Activated CD8-positive, alpha-beta memory T cell treated with anti-CD3 and anti-CD28 coated beads, Interleukin-2, amount 10 ng/mL, durations not matched to agents 7 days and 5 days (primary cell): ENCODE measurements at regions not wholly inside any gene's neighbourhood (a gene's known extent, or its start where the extent isn't known, plus 50 kb on each side); places are given as distances from the start of the nearest gene placed in this dataset.
"Not testable (repeated sequence)": the region's sequence is repeated elsewhere in the genome, so short reads cannot be mapped to it uniquely, and the experiment has no call there.

ENCODE experiments used
- ATAC-seq: fragments of 150-1000 bp; cut with Tn5 transposase; one replicate; pipeline ENCODE4 v1.10.0; 2021; ENCODE audit warnings: moderate library complexity
- CTCF ChIA-PET: fragments of 350-600 bp; sonication (Branson Sonifier 250); formaldehyde crosslinking; loops from one replicate; lab custom pipeline; 2021; ENCODE audit warnings: antibody characterized with exemption; lab: Charles Lee
- DNase-seq: peaks from one replicate; pipeline ENCODE4 v3.0.0-alpha.2; 2020
- H3K27ac Mint-ChIP-seq: one replicate; pipeline ENCODE4 v1.8.0; 2021; ENCODE audit warnings: mild to moderate bottlenecking, mixed read lengths
- H3K27me3 Mint-ChIP-seq: one replicate; pipeline ENCODE4 v1.8.0; 2021; ENCODE audit warnings: mixed read lengths
- H3K36me3 Mint-ChIP-seq: one replicate; pipeline ENCODE4 v1.8.0; 2021; ENCODE audit warnings: mild to moderate bottlenecking, mixed read lengths
- H3K4me1 Mint-ChIP-seq: one replicate; pipeline ENCODE4 v1.8.0; 2021; ENCODE audit warnings: mixed read lengths
- H3K4me3 Mint-ChIP-seq: one replicate; pipeline ENCODE4 v1.8.0; 2021; ENCODE audit warnings: mild to moderate bottlenecking, moderate library complexity, mixed read lengths
- H3K9me3 Mint-ChIP-seq: one replicate; pipeline ENCODE4 v1.8.0; 2022; ENCODE audit warnings: low read depth, mixed read lengths

DNA sequence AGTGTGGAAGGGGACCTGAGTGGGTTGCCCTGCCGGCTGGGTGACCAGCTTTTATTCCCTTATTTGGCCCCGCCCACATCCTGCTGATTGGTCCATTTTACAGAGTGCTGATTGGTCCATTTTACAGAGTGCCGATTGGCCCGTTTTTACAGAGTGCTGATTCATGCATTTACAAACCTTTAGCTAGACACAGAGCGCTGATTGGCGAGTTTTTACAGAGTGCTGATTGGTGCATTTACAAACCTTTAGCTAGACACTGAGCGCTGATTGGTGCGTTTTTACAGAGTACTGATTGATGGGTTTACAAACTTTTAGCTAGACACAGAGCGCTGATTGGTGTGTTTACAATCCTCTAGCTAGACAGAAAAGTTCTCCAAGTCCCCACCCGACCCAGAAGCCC, 245.0 kb downstream of the MAT2B start:
- H3K36me3 Mint-ChIP-seq, H3K9me3 Mint-ChIP-seq, DNase-seq, H3K4me1 Mint-ChIP-seq, H3K27me3 Mint-ChIP-seq, ATAC-seq, H3K4me3 Mint-ChIP-seq, H3K27ac Mint-ChIP-seq, CTCF ChIA-PET: not testable (repeated sequence)

DNA sequence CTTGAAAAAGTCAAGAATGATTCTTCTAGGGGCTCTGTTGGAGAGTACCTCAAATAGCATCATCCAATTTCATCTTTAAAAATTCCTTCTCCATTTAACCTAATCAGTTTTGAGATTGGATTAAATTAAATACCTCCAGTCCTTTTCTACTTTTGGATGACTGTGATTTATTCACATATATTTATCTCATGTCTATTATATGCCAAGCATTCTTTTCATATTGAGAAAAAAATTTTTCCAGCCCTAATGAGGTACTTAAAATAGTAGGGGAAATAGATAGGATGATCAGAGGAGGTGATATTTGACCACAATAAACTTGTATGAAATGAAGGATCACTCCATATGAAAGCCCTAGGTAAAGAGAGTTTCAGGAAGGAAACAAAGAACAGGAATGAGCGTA, 250.1 kb downstream of the MAT2B start:
- Mint-ChIP-seq H3K27ac (no peak overlapping the region), H3K4me3 (no peak overlapping the region), H3K27me3 (no peaks in the 10 kb centered on the region), H3K4me1 (no peaks in the 10 kb centered on the region), H3K36me3 (no peaks in the 10 kb centered on the region), H3K9me3 (peaks cover 6% of the 10 kb centered on the region)
- CTCF ChIA-PET: no interaction called here
- no peak for ATAC-seq
- no peak for DNase-seq

DNA sequence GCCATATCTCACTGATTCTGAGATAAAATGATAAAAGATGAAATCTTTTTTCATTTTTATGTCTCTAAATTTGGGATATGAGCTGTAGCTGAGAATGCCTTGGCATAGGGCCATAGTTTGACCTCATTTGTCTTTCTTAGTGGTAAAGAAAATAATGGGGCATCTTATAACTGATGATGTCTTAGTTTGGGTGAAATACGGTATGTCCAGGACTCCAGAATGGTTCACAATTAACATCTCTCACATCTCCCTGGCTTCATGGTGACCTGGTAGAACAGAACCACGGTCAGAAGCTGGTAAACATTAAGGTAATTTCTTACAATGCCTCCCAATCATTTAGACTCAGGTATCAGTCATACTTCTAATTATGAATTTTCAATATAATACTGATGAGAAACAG, 250.8 kb downstream of the MAT2B start:
- no peak for ATAC-seq
- Mint-ChIP-seq H3K27ac (no peak overlapping the region), H3K9me3 (peaks cover 4% of the 10 kb centered on the region), H3K36me3 (no peaks in the 10 kb centered on the region), H3K4me1 (no peaks in the 10 kb centered on the region), H3K4me3 (no peak overlapping the region), H3K27me3 (no peaks in the 10 kb centered on the region)
- DNase-seq: no peak
- CTCF ChIA-PET: no interaction called here

DNA sequence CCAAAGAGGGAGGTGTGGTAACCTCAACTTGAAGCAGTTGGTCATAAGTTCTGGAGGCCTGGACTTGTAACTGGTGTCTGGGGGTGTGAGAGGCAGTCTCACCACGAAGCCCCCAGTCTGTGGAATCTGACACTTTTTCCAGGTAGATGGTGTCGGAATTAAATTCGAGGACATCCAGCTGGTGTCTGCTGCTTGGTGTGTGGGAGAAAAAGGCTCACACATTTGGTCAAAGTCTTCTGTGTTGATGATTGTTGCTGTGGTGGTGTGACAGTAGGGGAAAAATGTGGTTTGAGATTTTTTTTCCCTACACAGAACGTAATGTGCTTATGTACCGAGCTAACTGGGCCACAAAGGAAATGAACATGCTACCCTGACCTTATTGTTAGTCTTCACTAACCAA, 251.9 kb downstream of the MAT2B start:
- no peak overlapping the region for H3K27ac Mint-ChIP-seq
- H3K4me1 Mint-ChIP-seq: no peaks in the 10 kb centered on the region
- H3K9me3 Mint-ChIP-seq: peaks cover 4% of the 10 kb centered on the region
- H3K27me3 Mint-ChIP-seq: no peaks in the 10 kb centered on the region
- CTCF ChIA-PET: no interaction called here
- no peaks in the 10 kb centered on the region for H3K36me3 Mint-ChIP-seq
- DNase-seq (no peak), ATAC-seq (no peak)
- H3K4me3 Mint-ChIP-seq: no peak overlapping the region

DNA sequence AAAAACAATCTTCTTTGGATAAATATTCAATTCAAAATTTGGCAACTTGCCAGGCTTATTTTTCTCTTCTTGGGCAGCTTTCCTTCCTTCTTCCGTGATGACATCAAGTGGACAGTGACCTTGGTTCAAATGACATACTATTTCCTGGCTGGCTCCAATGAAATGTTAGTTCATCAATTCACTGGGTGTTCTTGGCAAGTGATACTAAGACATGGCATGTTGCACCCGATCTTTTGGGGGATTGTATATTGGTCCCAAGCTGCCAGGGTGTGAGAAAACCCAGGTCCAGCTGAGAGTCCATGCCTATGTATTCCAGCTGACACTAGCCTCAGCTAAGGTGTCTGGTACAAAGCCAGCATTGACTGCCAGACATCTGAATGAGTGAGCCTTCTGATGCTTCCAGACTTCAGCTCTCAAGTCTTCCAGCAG, 252.9 kb downstream of the MAT2B start:
- no peaks in the 10 kb centered on the region for H3K27me3 Mint-ChIP-seq
- ATAC-seq (no peak), DNase-seq (no peak)
- H3K4me3 Mint-ChIP-seq: no peak overlapping the region
- no peaks in the 10 kb centered on the region for H3K4me1 Mint-ChIP-seq
- peaks cover 4% of the 10 kb centered on the region for H3K9me3 Mint-ChIP-seq
- H3K36me3 Mint-ChIP-seq: no peaks in the 10 kb centered on the region
- CTCF ChIA-PET: no interaction called here
- no peak overlapping the region for H3K27ac Mint-ChIP-seq

DNA sequence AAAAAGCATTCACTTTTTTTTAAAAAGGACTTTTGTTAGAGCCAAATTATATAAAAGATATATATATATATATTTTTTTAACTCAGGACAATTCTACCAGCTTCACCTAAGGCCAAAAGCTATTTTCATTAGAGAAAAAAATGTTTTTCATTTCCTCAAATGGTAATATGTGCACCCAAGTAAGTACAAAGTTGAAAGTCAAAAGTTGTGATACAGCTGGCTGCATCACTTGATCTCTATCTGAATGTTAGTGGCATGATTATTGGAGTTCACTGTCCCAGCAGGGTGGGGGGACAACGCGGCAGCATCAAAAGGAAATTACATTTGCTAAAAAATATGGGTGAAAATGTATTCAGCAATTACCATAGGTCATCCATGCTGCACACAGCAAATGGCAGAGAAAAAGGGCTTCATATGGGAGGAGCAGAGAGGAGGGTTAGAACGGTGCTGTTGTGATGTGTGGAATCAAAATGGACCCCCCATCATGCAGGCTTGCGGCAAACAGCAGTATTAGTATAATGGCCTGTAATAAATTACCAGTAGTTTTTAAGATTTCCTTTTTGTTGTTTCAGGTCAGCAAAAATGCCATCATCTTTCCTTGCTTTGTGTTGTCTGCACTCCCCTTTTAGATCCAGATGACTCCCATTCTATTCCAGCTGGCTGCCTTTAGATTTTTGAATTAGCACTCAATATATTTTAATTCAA, 253.7 kb downstream of the MAT2B start:
- H3K4me3 Mint-ChIP-seq: no peak overlapping the region
- H3K9me3 Mint-ChIP-seq: peaks cover 4% of the 10 kb centered on the region
- CTCF ChIA-PET: no interaction called here
- H3K27me3 Mint-ChIP-seq: no peaks in the 10 kb centered on the region
- no peak overlapping the region for H3K27ac Mint-ChIP-seq
- ATAC-seq: no peak
- no peaks in the 10 kb centered on the region for H3K36me3 Mint-ChIP-seq
- no peaks in the 10 kb centered on the region for H3K4me1 Mint-ChIP-seq
- DNase-seq: no peak

DNA sequence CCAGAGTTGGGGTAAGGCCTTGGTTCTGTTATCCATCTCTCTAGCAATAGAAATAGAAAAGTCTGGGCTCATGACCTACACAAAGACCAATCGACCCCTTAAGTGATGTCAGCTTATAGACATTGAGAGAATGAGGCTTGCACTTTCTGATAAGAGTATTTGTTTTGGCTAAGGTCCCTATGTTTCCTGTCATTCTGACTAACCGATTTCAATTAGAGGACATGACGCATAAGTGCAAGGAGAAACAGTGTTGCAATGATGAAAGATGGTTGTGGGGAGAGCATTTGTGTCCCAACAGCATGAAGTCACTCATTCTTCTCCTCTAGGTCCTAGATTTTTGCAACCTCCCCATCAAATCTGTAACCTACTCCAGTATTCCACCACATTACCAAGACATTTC, 255.1 kb downstream of the MAT2B start:
- Mint-ChIP-seq H3K36me3 (no peaks in the 10 kb centered on the region), H3K4me1 (no peaks in the 10 kb centered on the region), H3K4me3 (no peak overlapping the region), H3K9me3 (peaks cover 4% of the 10 kb centered on the region), H3K27ac (no peak overlapping the region), H3K27me3 (no peaks in the 10 kb centered on the region)
- CTCF ChIA-PET: no interaction called here
- ATAC-seq: no peak
- DNase-seq: no peak

DNA sequence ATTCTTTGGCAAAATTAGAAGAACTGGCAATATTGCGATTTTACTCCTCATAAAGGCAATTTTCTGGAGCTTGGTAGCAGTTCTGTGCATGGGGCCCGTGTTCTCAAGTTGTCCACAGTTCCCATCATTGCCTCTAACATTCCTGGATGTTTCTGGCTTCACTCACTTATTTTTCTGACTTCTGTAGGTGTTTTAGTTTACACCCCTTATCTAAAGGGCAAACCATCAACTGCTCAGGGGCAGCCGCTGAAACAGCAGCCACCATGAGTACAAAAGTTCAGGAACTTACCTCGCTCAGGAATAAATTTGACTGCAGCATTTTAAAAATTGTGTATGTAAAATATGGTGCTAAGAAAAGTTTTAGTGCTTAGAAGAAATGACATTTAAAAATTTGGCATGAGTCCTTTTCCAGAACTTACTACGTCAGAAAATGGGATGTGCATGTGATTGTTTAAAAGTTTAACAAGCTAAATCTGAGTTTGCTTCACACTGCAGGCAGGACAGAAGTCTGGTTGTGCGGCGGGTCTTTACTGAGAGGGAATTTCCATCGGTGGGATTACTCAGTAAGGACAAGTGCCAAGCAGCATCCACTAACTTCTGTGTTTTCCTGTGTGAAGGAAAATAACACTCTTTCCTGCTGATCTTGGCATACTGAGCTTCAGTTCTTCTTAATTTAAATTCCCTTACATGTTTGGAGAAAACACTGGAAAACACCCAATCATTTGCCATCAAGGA, 261.7 kb downstream of the MAT2B start:
- Mint-ChIP-seq H3K4me3 (no peak overlapping the region), H3K27ac (no peak overlapping the region), H3K4me1 (no peaks in the 10 kb centered on the region), H3K36me3 (no peaks in the 10 kb centered on the region), H3K9me3 (no peaks in the 10 kb centered on the region), H3K27me3 (no peaks in the 10 kb centered on the region)
- DNase-seq: no peak
- ATAC-seq: no peak
- CTCF ChIA-PET: no interaction called here

DNA sequence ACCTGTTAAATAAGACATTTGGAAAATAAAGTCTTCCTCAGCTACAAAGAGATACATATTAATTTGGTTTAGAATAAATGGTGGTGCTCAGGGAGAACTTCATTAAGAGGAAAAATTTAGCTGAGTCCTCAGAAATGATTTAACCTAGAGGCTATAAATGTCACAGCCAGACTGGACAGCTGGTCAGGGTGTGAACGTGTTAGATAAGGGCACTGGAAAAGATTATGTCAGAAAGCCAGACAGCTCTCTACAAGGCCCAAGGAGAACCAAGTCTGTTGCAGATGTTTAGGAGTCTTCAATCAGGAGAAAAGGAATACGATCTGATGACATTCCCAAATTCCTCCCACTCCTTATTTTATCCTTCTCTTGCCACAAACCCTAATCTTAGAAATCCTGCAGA, 265.2 kb downstream of the MAT2B start:
- no peak overlapping the region for H3K4me3 Mint-ChIP-seq
- no peaks in the 10 kb centered on the region for H3K36me3 Mint-ChIP-seq
- ATAC-seq: no peak
- no peak for DNase-seq
- CTCF ChIA-PET: no interaction called here
- H3K27me3 Mint-ChIP-seq: no peaks in the 10 kb centered on the region
- H3K27ac Mint-ChIP-seq: no peak overlapping the region
- no peaks in the 10 kb centered on the region for H3K9me3 Mint-ChIP-seq
- no peaks in the 10 kb centered on the region for H3K4me1 Mint-ChIP-seq

DNA sequence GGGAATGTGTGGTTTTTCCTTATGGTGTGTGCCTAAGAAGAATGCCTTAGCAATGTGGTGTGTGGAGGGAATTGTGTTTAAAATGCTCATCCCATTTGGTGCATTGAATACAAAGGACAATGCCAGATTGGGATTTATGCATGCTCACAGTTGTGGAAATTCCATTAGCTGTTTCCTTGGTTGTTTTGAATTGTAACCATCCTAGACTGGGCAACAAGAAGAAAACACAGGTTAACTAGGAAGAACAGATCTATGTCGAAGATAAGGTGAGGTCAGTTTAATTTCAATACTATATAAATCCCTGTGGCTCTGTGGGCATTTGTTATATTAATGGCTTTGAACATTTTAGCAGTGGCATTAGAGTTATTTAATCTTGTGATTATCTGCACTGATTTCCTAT, 266.8 kb downstream of the MAT2B start:
- Mint-ChIP-seq H3K27me3 (no peaks in the 10 kb centered on the region), H3K27ac (no peak overlapping the region), H3K9me3 (no peaks in the 10 kb centered on the region), H3K36me3 (no peaks in the 10 kb centered on the region), H3K4me3 (no peak overlapping the region), H3K4me1 (no peaks in the 10 kb centered on the region)
- no peak for DNase-seq
- ATAC-seq: no peak
- CTCF ChIA-PET: no interaction called here

DNA sequence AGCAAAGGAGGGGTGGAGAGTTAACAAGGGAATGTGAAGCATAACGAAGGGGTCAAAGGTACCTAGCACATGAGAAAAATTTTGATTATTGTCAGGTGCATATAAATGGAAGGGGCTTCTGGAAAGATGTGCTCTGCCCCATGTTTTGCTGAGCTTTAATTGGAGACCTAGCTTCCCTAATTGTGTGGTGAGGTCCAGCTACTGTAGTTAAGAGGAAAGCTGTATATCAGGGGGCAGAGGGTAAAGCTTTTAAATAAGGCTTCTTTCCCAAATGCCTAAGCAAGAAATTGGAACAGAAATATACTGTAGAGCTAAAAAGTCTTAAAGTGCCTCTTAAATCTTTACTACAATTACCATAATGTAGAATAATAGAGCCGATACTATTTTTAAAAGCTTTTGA, 267.2 kb downstream of the MAT2B start:
- CTCF ChIA-PET: no interaction called here
- Mint-ChIP-seq H3K27ac (no peak overlapping the region), H3K4me3 (no peak overlapping the region), H3K27me3 (no peaks in the 10 kb centered on the region), H3K9me3 (no peaks in the 10 kb centered on the region), H3K36me3 (no peaks in the 10 kb centered on the region), H3K4me1 (no peaks in the 10 kb centered on the region)
- ATAC-seq (no peak), DNase-seq (no peak)

DNA sequence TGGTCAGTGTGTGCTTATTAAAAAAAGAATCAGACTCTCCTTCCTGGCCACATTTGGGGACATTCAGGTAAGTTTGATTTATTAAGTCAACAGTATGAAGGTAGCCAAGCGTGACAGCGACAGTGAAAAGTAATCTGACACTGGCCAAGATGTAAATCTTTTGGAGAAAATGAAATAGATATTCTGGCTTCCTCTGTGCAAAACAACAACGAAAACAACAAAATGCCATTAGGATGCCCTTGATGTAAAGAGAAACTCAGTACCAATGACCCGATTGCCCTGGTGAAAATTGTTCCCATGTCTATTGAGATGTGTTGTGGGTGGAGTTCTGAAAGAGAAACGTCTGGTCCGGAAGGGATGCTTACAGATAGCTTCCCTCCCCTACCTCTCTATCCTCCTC, 267.8 kb downstream of the MAT2B start:
- Mint-ChIP-seq H3K36me3 (no peaks in the 10 kb centered on the region), H3K4me1 (no peaks in the 10 kb centered on the region), H3K27ac (no peak overlapping the region), H3K27me3 (no peaks in the 10 kb centered on the region), H3K9me3 (no peaks in the 10 kb centered on the region), H3K4me3 (no peak overlapping the region)
- no peak for ATAC-seq
- DNase-seq: no peak
- CTCF ChIA-PET: no interaction called here

DNA sequence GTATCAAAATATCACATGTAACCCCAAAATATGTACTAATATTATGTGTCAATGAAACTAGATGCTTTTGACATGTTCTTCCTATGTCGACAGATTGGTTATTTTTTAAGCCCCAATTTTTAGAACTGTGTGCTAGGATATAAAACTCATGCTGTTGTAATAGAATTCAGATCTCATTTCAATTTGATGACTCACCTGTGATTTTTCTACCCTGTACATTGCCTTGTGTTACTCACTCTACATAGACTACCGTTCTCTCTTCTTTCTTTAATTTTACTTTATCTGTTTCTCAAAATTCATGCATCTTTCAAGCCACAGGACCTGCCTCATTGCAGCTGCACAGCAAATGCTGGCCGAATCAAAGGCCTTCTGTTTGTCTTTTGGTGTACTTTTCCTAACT, 284.5 kb downstream of the MAT2B start:
- H3K36me3 Mint-ChIP-seq: no peaks in the 10 kb centered on the region
- CTCF ChIA-PET: no interaction called here
- no peak overlapping the region for H3K4me3 Mint-ChIP-seq
- H3K27me3 Mint-ChIP-seq: no peaks in the 10 kb centered on the region
- no peak for ATAC-seq
- H3K4me1 Mint-ChIP-seq: no peaks in the 10 kb centered on the region
- peaks cover under 1% of the 10 kb centered on the region for H3K9me3 Mint-ChIP-seq
- no peak for DNase-seq
- no peak overlapping the region for H3K27ac Mint-ChIP-seq

DNA sequence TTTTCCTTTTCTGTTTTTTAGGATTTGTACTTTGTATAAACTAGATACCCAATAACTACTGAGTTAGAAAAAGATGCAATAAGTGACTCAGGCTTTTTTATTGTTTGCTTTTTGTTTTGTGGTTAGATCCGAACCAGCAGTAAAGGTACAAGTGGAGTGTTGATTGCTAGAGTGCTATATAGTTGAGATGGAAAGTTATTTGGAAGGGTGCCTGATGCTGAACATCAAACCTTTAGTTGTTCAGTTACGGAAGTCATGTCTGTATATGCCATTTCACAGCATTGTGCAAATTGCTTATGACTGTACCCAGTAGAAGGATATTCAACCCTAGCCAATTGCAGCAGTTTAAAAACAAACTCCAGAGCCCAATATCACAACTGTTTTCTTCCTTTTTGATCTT, 285.1 kb downstream of the MAT2B start:
- DNase-seq (no peak), ATAC-seq (no peak)
- Mint-ChIP-seq H3K9me3 (no peaks in the 10 kb centered on the region), H3K36me3 (no peaks in the 10 kb centered on the region), H3K4me1 (no peaks in the 10 kb centered on the region), H3K4me3 (no peak overlapping the region), H3K27ac (no peak overlapping the region), H3K27me3 (no peaks in the 10 kb centered on the region)
- CTCF ChIA-PET: no interaction called here
